ENCODE measurements at regions not wholly inside any gene's neighbourhood (a gene's known extent, or its start where the extent isn't known, plus 50 kb on each side); places are given as distances from the start of the nearest gene placed in this dataset.

GRCh38 chr1:36653850-36654249 lies 171.1 kb upstream of the CSF3R start:
- BruUV-seq (replicated peaks): no TSS peak
- H3K9me3 Mint-ChIP-seq (ENCODE audit: low read depth, unreplicated experiment): no peaks in the 10 kb centered on the region
- TF ChIP-seq, protein P1, sequence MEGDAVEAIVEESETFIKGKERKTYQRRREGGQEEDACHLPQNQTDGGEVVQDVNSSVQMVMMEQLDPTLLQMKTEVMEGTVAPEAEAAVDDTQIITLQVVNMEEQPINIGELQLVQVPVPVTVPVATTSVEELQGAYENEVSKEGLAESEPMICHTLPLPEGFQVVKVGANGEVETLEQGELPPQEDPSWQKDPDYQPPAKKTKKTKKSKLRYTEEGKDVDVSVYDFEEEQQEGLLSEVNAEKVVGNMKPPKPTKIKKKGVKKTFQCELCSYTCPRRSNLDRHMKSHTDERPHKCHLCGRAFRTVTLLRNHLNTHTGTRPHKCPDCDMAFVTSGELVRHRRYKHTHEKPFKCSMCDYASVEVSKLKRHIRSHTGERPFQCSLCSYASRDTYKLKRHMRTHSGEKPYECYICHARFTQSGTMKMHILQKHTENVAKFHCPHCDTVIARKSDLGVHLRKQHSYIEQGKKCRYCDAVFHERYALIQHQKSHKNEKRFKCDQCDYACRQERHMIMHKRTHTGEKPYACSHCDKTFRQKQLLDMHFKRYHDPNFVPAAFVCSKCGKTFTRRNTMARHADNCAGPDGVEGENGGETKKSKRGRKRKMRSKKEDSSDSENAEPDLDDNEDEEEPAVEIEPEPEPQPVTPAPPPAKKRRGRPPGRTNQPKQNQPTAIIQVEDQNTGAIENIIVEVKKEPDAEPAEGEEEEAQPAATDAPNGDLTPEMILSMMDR (IDR thresholded peaks at IDR 0.05; ENCODE audit: unreplicated experiment): no peak
- CTCF ChIA-PET: no interaction called here
- H3K4me1 Mint-ChIP-seq (ENCODE audit: low read depth, unreplicated experiment): no peaks in the 10 kb centered on the region
- peaks cover 96% of the 10 kb centered on the region for H3K27me3 Mint-ChIP-seq (ENCODE audit: unreplicated experiment)
- H3K27ac Mint-ChIP-seq (ENCODE audit: unreplicated experiment): no peak overlapping the region
- intact Hi-C loops (cut with micrococcal nuclease; ENCODE audit: unreplicated experiment): loop anchor here (2.0 kb wide), 1 partner anchor 19 kb away; no protein-coding TSS in a partner anchor
- no peak for DNase-seq
- no peaks in the 10 kb centered on the region for H3K36me3 Mint-ChIP-seq (ENCODE audit: insufficient read depth, unreplicated experiment)
- no peak overlapping the region for H3K4me3 Mint-ChIP-seq (ENCODE audit: low read depth, unreplicated experiment)

GRCh38 chr1:36652586-36652985 lies 169.9 kb upstream of the CSF3R start:
- TF ChIP-seq, protein P1 (IDR thresholded peaks at IDR 0.05; ENCODE audit: unreplicated experiment): no peak
- H3K4me3 Mint-ChIP-seq (ENCODE audit: low read depth, unreplicated experiment): no peak overlapping the region
- H3K27me3 Mint-ChIP-seq (ENCODE audit: unreplicated experiment): peaks cover 96% of the 10 kb centered on the region
- H3K9me3 Mint-ChIP-seq (ENCODE audit: low read depth, unreplicated experiment): no peaks in the 10 kb centered on the region
- H3K4me1 Mint-ChIP-seq (ENCODE audit: low read depth, unreplicated experiment): no peaks in the 10 kb centered on the region
- DNase-seq: no peak
- BruUV-seq (replicated peaks): no TSS peak
- no peaks in the 10 kb centered on the region for H3K36me3 Mint-ChIP-seq (ENCODE audit: insufficient read depth, unreplicated experiment)
- CTCF ChIA-PET: no interaction called here
- intact Hi-C loops (cut with micrococcal nuclease; ENCODE audit: unreplicated experiment): no loop called here
- H3K27ac Mint-ChIP-seq (ENCODE audit: unreplicated experiment): no peak overlapping the region

DNA sequence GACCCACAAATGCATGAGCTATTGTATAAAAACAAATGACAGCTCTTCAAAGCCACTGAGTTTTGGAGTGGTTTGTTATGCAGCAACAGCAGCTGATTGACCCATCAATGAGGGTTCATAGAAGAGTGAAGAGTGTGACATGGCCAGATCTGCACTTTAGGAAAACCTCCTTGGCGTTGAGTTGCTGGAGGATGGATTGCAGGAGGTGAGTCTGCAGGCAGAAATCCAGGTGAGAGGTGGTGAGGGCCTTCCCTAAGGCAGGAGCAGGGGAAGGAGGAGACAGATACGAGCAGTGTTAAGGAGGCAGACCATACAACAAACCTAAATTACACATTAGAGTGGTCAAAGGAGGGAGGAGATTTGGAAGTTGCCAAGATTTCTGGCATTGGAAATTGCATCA lies 169.3 kb upstream of the CSF3R start:
- CTCF ChIA-PET: no interaction called here
- no peak overlapping the region for H3K27ac Mint-ChIP-seq (ENCODE audit: unreplicated experiment)
- TF ChIP-seq, protein P1 (IDR thresholded peaks at IDR 0.05; ENCODE audit: unreplicated experiment): no peak
- BruUV-seq (replicated peaks): no TSS peak
- no peaks in the 10 kb centered on the region for H3K36me3 Mint-ChIP-seq (ENCODE audit: insufficient read depth, unreplicated experiment)
- H3K4me1 Mint-ChIP-seq (ENCODE audit: low read depth, unreplicated experiment): no peaks in the 10 kb centered on the region
- H3K9me3 Mint-ChIP-seq (ENCODE audit: low read depth, unreplicated experiment): no peaks in the 10 kb centered on the region
- intact Hi-C loops (cut with micrococcal nuclease; ENCODE audit: unreplicated experiment): no loop called here
- no peak for DNase-seq
- no peak overlapping the region for H3K4me3 Mint-ChIP-seq (ENCODE audit: low read depth, unreplicated experiment)
- H3K27me3 Mint-ChIP-seq (ENCODE audit: unreplicated experiment): peaks cover 96% of the 10 kb centered on the region

DNA sequence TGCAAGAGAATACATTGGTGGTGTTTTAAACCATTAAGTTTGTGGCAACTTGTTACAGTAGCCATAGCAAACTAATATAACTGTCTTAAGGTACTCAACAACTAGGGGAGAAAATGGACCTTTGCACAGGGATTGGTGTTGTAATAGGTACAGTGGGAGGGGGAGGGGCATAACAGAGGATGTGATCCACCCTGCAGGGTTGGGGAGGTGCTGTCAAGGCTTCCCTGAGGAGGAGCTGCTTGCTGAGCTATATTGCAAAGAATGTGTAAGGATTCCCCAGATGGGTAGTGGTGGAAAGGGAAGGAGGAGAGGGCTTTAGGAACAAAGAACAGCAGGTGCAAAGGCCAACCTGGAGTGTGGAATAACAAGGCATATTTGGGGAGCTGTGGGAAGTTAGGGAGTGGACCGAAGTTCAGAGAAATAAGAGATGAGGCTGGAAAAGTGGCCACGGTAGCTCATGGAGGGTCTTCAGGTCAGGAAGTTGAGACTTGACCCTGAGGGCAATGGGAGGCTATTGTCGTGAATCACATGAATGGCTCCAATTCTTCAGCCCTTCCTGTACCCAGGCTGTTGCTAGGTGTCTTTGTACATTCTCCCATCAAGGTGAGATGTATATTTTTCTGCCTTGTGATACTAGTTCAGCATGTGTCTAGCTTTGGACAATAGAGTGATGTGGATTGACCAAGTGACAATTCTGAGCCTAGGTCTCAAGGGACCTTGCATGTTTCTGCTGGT lies 168.6 kb upstream of the CSF3R start:
- BruUV-seq (replicated peaks): no TSS peak
- no peak overlapping the region for H3K27ac Mint-ChIP-seq (ENCODE audit: unreplicated experiment)
- CTCF ChIA-PET: no interaction called here
- no peak for DNase-seq
- intact Hi-C loops (cut with micrococcal nuclease; ENCODE audit: unreplicated experiment): no loop called here
- no peaks in the 10 kb centered on the region for H3K9me3 Mint-ChIP-seq (ENCODE audit: low read depth, unreplicated experiment)
- H3K36me3 Mint-ChIP-seq (ENCODE audit: insufficient read depth, unreplicated experiment): no peaks in the 10 kb centered on the region
- H3K27me3 Mint-ChIP-seq (ENCODE audit: unreplicated experiment): peaks cover 96% of the 10 kb centered on the region
- TF ChIP-seq, protein P1 (IDR thresholded peaks at IDR 0.05; ENCODE audit: unreplicated experiment): no peak
- no peaks in the 10 kb centered on the region for H3K4me1 Mint-ChIP-seq (ENCODE audit: low read depth, unreplicated experiment)
- H3K4me3 Mint-ChIP-seq (ENCODE audit: low read depth, unreplicated experiment): no peak overlapping the region

Measured in Calu3 (cell line).